Prostate gland (tissue), 2 donors: ENCODE measurements at regions not wholly inside any gene's neighbourhood (a gene's known extent, or its start where the extent isn't known, plus 50 kb on each side); places are given as distances from the start of the nearest gene placed in this dataset.
A peak's percentile ranks its signal among the peaks of the same experiment; 100 is the strongest.

Experiments used
- DNase-seq: peaks from one replicate; pipeline ENCODE4 v3.0.0-alpha.2; 2019; ENCODE audit warnings: low spot score
- H3K27ac ChIP-seq, 2 donors: fragments of 200-600 bp; sonication (generic); 2 replicates each; pipeline ENCODE4 v1.5.1; 2017 to 2019
- H3K27me3 ChIP-seq: fragments of 200-600 bp; sonication (generic); replicated peaks from 2 replicates; pipeline ENCODE4 v1.5.1; 2019; ENCODE audit not compliant: insufficient read depth
- H3K36me3 ChIP-seq, 2 donors: fragments of 200-600 bp; sonication (generic); 1 replicate in 1 of 2; 2 replicates in 1 of 2; pipeline versions ENCODE4 v1.5.1 to v1.8.1; 2017 to 2019
- H3K4me1 ChIP-seq: fragments of 200-600 bp; sonication (generic); replicated peaks from 2 replicates; pipeline ENCODE4 v1.5.1; 2019
- H3K4me3 ChIP-seq, 2 donors: fragments of 200-600 bp; sonication (generic); 2 replicates each; pipeline ENCODE4 v1.5.1; 2017 to 2019
- H3K9me3 ChIP-seq: fragments of 200-600 bp; sonication (generic); 2 replicates; pipeline ENCODE4 v1.5.1; 2017
- POLR2A ChIP-seq: fragments of 450-650 bp; IDR thresholded peaks from one replicate; pipeline ENCODE4 v1.6.1; 2016; ENCODE audit warnings: antibody characterized with exemption, mild to moderate bottlenecking
- POLR2AphosphoS5 ChIP-seq: sonication (generic); formaldehyde crosslinking; IDR thresholded peaks from one replicate; pipeline ENCODE4 v1.6.1; 2017; ENCODE audit warnings: antibody characterized with exemption
- WGBS: methylation state at CpG from one replicate; pipeline ENCODE4 v1.1.5; 2018; 5-methylcytosine and 5-hydroxymethylcytosine counted together
- intact Hi-C: fragments of 100-400 bp; cut with DNase I; formaldehyde crosslinking; loops from one replicate; pipeline ENCODE4 v1.14.2; 2022
- TF ChIP-seq, protein P1 (sequence below), 4 experiments: fragments of 200-600 bp in 2 of 4; fragments of 450-650 bp in 2 of 4; sonication (generic) in 2 of 4; IDR thresholded peaks; 1 replicate in 3 of 4; 2 replicates in 1 of 4; pipeline ENCODE4 v1.5.1; 2016 to 2019; ENCODE audit warnings: antibody characterized with exemption in 4 of 4, mild to moderate bottlenecking in 2 of 4, moderate library complexity in 2 of 4

DNA sequence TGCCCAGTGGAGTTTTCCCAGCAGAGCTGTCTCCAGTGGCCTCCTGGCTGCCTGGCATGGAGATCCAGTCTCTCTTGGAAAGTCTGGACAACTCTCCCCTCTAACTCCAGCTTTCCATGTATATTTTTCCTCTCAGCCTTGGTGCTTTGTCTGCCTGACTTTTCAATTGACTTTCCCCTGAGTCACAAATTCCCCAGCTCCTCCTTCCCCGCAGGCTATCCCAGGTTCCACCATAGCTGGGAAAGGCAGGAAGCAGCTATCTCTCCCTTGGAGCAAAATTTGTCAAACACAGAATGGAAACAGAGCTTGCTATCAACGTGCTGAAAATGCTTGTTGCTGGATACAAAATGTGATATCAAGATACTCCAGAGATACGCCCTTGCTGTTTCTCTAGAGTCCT, 384.8 kb downstream of the TMEM135 start:
- no peak for DNase-seq
- H3K4me1 ChIP-seq: no peaks in the 10 kb centered on the region
- H3K9me3 ChIP-seq: no peaks in the 10 kb centered on the region
- intact Hi-C loops: loop anchor here (2.0 to 10.0 kb wide), 3 partner anchors 70 to 548 kb away; no protein-coding TSS in a partner anchor
- WGBS: 59% methylated on average over 3 of the region's 3 CpGs
- no peaks in the 10 kb centered on the region for H3K27me3 ChIP-seq
- TF ChIP-seq, protein P1, sequence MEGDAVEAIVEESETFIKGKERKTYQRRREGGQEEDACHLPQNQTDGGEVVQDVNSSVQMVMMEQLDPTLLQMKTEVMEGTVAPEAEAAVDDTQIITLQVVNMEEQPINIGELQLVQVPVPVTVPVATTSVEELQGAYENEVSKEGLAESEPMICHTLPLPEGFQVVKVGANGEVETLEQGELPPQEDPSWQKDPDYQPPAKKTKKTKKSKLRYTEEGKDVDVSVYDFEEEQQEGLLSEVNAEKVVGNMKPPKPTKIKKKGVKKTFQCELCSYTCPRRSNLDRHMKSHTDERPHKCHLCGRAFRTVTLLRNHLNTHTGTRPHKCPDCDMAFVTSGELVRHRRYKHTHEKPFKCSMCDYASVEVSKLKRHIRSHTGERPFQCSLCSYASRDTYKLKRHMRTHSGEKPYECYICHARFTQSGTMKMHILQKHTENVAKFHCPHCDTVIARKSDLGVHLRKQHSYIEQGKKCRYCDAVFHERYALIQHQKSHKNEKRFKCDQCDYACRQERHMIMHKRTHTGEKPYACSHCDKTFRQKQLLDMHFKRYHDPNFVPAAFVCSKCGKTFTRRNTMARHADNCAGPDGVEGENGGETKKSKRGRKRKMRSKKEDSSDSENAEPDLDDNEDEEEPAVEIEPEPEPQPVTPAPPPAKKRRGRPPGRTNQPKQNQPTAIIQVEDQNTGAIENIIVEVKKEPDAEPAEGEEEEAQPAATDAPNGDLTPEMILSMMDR (IDR thresholded peaks at IDR 0.05): no peak
- no peak for TF ChIP-seq POLR2AphosphoS5
- no peak overlapping the region for H3K27ac ChIP-seq
- no peak overlapping the region for H3K4me3 ChIP-seq
- H3K36me3 ChIP-seq: no peaks in the 10 kb centered on the region

DNA sequence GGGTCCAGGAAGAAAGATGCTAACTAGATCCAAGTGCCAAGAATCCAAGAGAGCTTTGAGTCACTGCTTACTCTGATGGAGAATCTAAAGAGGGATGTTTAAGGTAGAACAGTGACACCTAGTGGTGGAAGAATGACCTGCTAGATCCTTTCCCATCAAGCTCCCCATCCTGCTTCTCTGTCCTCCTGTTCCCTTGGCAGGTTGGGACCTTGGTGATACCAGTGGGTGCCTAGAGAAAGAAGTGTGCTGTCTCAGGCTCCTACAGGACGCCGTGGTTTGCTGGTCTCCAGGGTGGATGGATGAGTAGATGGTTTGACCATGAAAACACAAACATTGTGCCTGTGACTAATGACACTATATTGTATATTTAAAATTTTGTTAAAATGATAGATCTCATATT, 383.7 kb downstream of the TMEM135 start:
- peak; percentile 58 for DNase-seq
- intact Hi-C loops: loop anchor here (10.0 kb wide), 2 partner anchors 487 to 547 kb away; no protein-coding TSS in a partner anchor
- Histone ChIP-seq H3K27me3 (no peaks in the 10 kb centered on the region), H3K36me3 (no peaks in the 10 kb centered on the region), H3K4me3 (no peak overlapping the region), H3K27ac (no peak overlapping the region), H3K4me1 (no peaks in the 10 kb centered on the region), H3K9me3 (no peaks in the 10 kb centered on the region)
- WGBS: 60% methylated on average over 2 of the region's 2 CpGs
- TF ChIP-seq, protein P1 (IDR thresholded peaks at IDR 0.05): peak; percentile 49 to 88 (median 73)
- no peak for TF ChIP-seq POLR2A

DNA sequence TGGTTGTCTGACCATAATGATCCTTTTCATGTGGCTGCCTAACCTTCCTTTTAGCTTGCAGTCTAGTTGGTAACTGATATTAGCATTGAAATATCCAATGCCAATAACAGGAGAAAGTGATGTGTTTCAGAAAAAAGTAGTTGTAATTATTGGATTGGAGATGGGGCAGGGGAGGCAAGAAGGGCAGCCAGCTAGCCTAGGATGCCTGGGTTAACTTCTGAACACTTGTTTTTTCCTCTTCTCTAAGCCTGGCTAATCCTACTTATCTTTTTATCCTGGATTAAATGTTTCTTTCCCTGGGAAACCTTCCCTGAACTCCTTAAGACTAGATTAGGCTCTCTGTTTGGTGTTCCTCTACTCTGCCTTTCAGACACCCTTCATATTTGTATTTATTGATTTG, 380.2 kb downstream of the TMEM135 start:
- no peak for DNase-seq
- no peak overlapping the region for H3K4me3 ChIP-seq
- TF ChIP-seq POLR2A (no peak), POLR2AphosphoS5 (no peak)
- TF ChIP-seq, protein P1 (IDR thresholded peaks at IDR 0.05): no peak
- H3K36me3 ChIP-seq: no peaks in the 10 kb centered on the region
- H3K9me3 ChIP-seq: no peaks in the 10 kb centered on the region
- no peaks in the 10 kb centered on the region for H3K4me1 ChIP-seq
- no peaks in the 10 kb centered on the region for H3K27me3 ChIP-seq
- no peak overlapping the region for H3K27ac ChIP-seq
- intact Hi-C loops: no loop called here

DNA sequence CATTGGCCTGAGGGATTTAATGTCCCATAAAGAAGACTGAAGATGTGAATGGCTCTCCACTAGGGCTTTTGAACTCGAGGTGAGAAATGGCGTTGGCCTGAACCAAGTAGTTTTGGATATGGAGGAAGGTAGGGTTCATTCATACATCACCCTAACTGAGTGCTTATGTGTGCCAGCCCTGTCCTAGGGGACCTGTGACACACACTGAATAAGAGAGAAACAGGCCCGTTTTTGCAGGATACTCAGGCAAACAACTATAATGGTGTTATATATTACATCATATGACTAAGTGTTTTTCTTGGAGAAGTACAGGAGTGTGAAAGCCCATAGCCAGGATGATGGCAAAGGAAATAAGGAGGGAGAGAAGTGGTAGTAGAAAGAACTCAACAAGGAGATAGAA, 368.1 kb downstream of the TMEM135 start:
- DNase-seq: no peak
- Histone ChIP-seq H3K4me3 (no peak overlapping the region), H3K9me3 (no peaks in the 10 kb centered on the region), H3K4me1 (no peaks in the 10 kb centered on the region), H3K27me3 (no peaks in the 10 kb centered on the region), H3K27ac (no peak overlapping the region), H3K36me3 (no peaks in the 10 kb centered on the region)
- WGBS: 79% methylated on average over 3 of the region's 3 CpGs
- TF ChIP-seq POLR2AphosphoS5 (no peak), POLR2A (no peak)
- TF ChIP-seq, protein P1 (IDR thresholded peaks at IDR 0.05): no peak
- intact Hi-C loops: no loop called here

DNA sequence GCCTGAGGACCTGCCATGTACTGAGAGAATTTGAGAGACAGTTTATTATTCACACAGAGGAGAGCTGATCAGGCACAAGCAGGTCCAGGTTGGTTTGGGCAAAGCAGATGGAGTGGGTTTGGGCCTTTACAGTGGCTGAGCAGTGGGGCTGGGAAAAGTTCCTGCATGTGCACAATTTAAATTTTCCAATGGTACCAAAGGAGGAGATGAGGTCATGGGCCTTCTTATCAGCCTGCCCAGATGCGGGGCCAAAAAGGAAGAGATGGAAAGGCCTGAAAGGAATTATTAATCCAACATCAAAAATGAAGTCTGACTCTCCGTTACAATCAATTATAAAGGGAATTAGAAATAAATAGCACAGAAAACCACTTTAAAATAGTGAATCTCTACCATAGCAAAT, 367.6 kb downstream of the TMEM135 start:
- Histone ChIP-seq H3K27ac (no peak overlapping the region), H3K9me3 (no peaks in the 10 kb centered on the region), H3K4me1 (no peaks in the 10 kb centered on the region), H3K36me3 (no peaks in the 10 kb centered on the region), H3K4me3 (no peak overlapping the region), H3K27me3 (no peaks in the 10 kb centered on the region)
- TF ChIP-seq, protein P1 (IDR thresholded peaks at IDR 0.05): no peak
- no peak for TF ChIP-seq POLR2AphosphoS5
- TF ChIP-seq POLR2A: no peak
- no peak for DNase-seq
- 95% methylated on average over 2 of the region's 2 CpGs for WGBS
- intact Hi-C loops: no loop called here
